GM12872 (cell line): ENCODE measurements at regions not wholly inside any gene's neighbourhood (a gene's known extent, or its start where the extent isn't known, plus 50 kb on each side); places are given as distances from the start of the nearest gene placed in this dataset.

Source experiments
- TF ChIP-seq, protein P1 (sequence below): IDR thresholded peaks from 3 replicates; pipeline ENCODE4 v1.5.1; 2011; ENCODE audit warnings: low read depth, mild to moderate bottlenecking, low read length, moderate library complexity; ENCODE audit not compliant: insufficient read depth

- TF ChIP-seq, protein P1, sequence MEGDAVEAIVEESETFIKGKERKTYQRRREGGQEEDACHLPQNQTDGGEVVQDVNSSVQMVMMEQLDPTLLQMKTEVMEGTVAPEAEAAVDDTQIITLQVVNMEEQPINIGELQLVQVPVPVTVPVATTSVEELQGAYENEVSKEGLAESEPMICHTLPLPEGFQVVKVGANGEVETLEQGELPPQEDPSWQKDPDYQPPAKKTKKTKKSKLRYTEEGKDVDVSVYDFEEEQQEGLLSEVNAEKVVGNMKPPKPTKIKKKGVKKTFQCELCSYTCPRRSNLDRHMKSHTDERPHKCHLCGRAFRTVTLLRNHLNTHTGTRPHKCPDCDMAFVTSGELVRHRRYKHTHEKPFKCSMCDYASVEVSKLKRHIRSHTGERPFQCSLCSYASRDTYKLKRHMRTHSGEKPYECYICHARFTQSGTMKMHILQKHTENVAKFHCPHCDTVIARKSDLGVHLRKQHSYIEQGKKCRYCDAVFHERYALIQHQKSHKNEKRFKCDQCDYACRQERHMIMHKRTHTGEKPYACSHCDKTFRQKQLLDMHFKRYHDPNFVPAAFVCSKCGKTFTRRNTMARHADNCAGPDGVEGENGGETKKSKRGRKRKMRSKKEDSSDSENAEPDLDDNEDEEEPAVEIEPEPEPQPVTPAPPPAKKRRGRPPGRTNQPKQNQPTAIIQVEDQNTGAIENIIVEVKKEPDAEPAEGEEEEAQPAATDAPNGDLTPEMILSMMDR: no peak
Observed at GRCh38 chr5:93123127-93123526, 457.9 kb downstream of the NR2F1-AS1 start.

- TF ChIP-seq, protein P1: no peak
Observed at GRCh38 chr5:93122446-93122845, 458.6 kb downstream of the NR2F1-AS1 start.

DNA sequence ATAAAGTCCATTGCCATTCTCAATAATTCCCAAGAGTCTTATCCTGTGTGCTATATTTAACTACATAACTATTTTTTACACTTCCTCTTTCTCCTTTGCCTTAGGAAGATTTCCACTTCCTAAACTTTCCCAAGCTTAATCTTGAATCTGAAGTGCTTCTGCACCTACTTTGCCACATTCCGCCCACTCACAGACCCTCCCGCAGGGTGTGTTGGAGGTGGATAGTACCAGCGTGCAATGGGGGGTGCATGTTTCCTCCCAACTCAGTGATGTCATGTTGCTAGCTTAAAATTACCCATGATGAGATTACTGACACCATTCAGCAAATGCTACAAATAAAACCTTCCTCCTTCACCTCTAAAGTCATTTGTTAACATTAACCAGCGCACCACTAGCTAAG lies 460.2 kb downstream of the NR2F1-AS1 start:
- TF ChIP-seq, protein P1: no peak

DNA sequence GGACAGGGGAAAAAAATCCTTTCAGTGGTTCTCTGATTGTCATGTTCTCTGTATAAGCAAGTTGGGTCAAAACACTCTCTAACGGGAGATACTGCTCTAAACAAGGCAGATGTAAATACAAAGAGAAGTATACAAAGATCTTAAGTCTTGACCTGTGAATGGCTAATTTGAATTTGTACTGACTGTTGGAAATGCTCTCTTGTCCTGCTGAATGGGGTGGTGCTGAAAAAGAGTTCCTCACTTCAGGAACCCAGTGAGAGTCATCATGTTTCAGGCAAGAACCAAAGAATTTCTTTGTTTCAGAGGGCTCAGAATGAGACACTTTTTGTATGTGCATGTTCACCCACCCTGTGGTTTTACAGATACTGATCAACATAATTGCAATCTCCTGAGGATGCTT lies 461.0 kb downstream of the NR2F1-AS1 start:
- TF ChIP-seq, protein P1: no peak

DNA sequence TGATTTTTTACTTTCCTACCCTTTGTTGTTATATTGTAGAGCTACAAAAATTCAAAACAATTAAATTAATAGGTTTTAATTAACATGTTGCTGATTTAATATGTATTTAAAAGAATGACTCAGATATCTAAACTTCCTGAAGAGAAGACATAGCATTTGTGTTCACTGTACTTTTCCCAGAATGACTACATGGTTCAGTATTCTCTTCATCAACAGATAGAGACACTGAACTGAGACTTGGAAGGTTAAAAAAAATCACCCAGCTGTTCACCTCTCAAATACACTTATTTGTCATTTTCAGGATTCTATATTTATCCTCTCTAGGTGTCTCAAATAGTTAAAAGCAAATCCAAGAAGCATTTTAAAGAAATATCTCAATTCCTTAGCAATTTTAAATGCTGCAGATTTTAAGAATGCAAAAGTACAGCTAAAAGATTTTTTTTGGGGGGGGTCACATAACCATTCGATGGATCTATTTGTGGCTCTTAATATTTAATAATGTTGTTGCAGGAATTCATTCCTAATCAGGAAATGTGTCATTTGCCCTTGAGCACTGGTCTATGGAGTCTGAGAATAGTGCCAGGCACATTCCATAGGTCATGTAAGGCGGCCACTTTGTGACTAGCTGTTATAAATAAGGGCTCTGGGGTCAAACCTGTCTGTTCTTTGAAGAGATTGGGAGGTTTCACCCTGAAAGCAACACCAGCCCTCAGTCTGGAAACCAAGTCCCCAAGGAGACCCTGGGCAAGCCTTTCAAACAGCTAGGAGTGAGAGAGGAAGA lies 463.1 kb downstream of the NR2F1-AS1 start:
- TF ChIP-seq, protein P1: no peak

DNA sequence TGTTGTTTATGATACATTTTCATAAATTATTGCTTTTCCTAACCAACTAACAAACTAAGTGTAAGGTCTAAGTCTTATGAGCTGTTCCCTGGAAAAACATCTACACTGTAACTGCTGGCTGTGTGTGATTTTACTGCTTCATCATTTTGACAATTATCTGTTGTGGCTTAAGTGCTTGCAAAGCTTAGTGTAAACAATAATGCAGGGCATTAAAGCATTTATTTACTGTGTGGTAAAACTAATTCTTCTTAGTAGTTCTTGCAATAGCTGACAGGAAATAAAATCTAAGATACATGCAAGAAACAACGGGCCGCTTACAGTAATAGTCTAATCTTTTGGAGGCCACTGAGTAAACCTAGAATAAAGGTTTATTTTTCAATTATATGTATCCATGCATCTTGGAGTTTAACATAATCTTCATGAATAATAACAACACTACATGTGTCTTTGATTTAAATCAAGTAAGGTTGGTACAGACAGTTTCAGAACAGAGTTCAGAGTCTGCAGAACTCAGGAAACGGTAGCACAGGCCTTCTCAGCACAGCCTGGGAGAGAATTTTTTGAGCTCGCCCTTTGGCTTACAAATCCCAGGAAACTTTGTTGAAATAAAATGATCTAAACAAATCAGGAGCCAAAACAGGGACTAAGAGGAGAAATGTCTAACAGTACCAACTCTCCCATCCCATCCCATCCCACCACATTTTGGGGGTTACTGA lies 473.1 kb downstream of the NR2F1-AS1 start:
- TF ChIP-seq, protein P1: no peak

DNA sequence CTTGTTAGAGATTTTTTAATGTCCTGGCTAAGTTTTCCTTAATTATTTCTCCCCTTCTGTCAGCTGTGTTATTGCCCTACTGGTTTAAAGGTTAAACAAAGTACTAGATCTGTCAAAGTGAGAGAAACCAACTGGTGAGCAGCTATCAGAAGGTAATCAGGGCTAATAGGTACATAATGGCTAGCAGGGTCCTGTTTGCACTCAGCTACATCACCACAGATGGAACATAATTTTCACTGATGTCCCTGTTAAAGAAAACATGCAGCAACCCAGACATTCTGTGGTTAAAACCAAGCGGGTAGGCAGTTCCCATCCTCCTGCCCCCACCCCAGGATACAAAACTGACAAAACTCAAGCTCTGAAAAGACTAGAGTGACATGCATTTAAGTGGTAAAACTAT lies 473.9 kb downstream of the NR2F1-AS1 start:
- TF ChIP-seq, protein P1: no peak
